Heart right ventricle (tissue), 16 donors: ENCODE measurements at regions not wholly inside any gene's neighbourhood (a gene's known extent, or its start where the extent isn't known, plus 50 kb on each side); places are given as distances from the start of the nearest gene placed in this dataset.

Source experiments
- ATAC-seq, 8 donors: fragments of 200-7000 bp; cut with Tn5 transposase; one replicate each; pipeline ENCODE4 v1.9.1; 2020; ENCODE audit warnings: mild to moderate bottlenecking in 8 of 8, moderate library complexity in 8 of 8, moderate number of reproducible peaks in 1 of 8
- DNase-seq, 2 donors: peaks; one replicate each; pipeline ENCODE4 v3.0.0-alpha.2; 2020
- H3K27ac ChIP-seq, 10 donors: fragments of 200-600 bp; sonication (generic) in 2 of 10; one replicate each; pipeline versions ENCODE4 v1.5.0 to v1.8.0; 2020 to 2022; ENCODE audit warnings: mild to moderate bottlenecking in 3 of 10
- H3K27me3 ChIP-seq, 7 donors: fragments of 200-600 bp; one replicate each; pipeline ENCODE4 v1.8.0; 2021 to 2022; ENCODE audit warnings: mild to moderate bottlenecking in 2 of 7
- H3K36me3 ChIP-seq, 9 donors: fragments of 200-600 bp; sonication (generic) in 1 of 9; one replicate each; pipeline versions ENCODE4 v1.5.0 to v1.8.0; 2020 to 2022; ENCODE audit warnings: mild to moderate bottlenecking in 2 of 9
- H3K4me1 ChIP-seq, 9 donors: fragments of 200-600 bp; sonication (generic) in 1 of 9; one replicate each; pipeline versions ENCODE4 v1.5.0 to v1.8.0; 2020 to 2022; ENCODE audit warnings: mild to moderate bottlenecking in 4 of 9
- H3K4me3 ChIP-seq, 10 donors: fragments of 200-600 bp; sonication (generic) in 2 of 10; one replicate each; pipeline versions ENCODE4 v1.5.0 to v1.8.0; 2020 to 2022; ENCODE audit warnings: mild to moderate bottlenecking in 7 of 10, moderate library complexity in 2 of 10
- H3K9me3 ChIP-seq, 11 donors: fragments of 200-600 bp in 10 of 11; sonication (generic) in 2 of 11; one replicate each; pipeline versions ENCODE4 v1.5.0 to v1.8.0; 2013 to 2022; ENCODE audit warnings: mild to moderate bottlenecking in 2 of 11, control low read depth in 1 of 11, moderate library complexity in 1 of 11
- WGBS, 2 donors: extraction: QIAGEN DNeasy Blood & Tissue Kit; methylation state at CpG; one replicate each; pipeline ENCODE4 v1.1.7; 2013; ENCODE audit warnings: inconsistent platforms in 1 of 2; 5-methylcytosine and 5-hydroxymethylcytosine counted together
- intact Hi-C, 10 donors: fragments of 100-400 bp; cut with DNase I; formaldehyde crosslinking; loops; one replicate each; pipeline versions ENCODE4 v1.11.1 to v1.14.2; 2022
- TF ChIP-seq, protein P1 (sequence below), 9 donors: fragments of 200-600 bp; sonication (generic) in 2 of 9; IDR thresholded peaks; one replicate each; pipeline versions ENCODE4 v1.5.0 to v1.8.0; 2021 to 2022; ENCODE audit warnings: antibody characterized with exemption in 9 of 9, mild to moderate bottlenecking in 5 of 9, moderate library complexity in 1 of 9
- donor health status: Arrhythmogenic right ventricular cardiomyopathy.
- donor health status: ischemic (EF 13 %, LVEDD 7.1; RV severe dilation, severe dysfunction).
- donor health status: healthy with polysubstance abuse.
- donor health status: DM: no; HTN: yes; CAD: no.
- donor health status: DM: no; HTN: no; CAD: no.
- donor health status: ischemic (EF 25% LVEDD 6.9; RV normal size, moderate dysfunction).
- donor health status: ischemic (EF 25% LVEDD 5.7; RV mildly dilated, moderate dysfunction).
- donor health status: healthy.
- donor health status: DM: yes; HTN: yes; CAD: no.
- donor health status: Ischemic cardiomyopathy.
- donor health status: ischemic (EF 35%, LVEDD 5.7; RV mildly dilated, moderate dysfunction).
- donor health status: nonischemic (EF 11% LVEDD 7.7; RV severe dilation, severe dysfunction).
- donor health status: DM: yes; HTN: yes; CAD: no.
- donor health status: PGD.
- donor health status: ischemic (EF 29% LVEDD 5.4; RV normal size, mild dysfunction).
- donor health status: nonischemic (EF 23%, LVEDD 6.1; RV moderate dilation, normal function).

GRCh38 chr4:45100956-45101818 is 374.8 kb upstream of the GNPDA2 start:
- intact Hi-C loops, result no loop called here
- peaks cover 0 to 15% (median 0%) of the 10 kb centered on the region in 11 donors for H3K9me3 ChIP-seq
- H3K4me1 ChIP-seq, result no peaks in the 10 kb centered on the region
- ATAC-seq (no peak), DNase-seq (no peak)
- TF ChIP-seq, protein P1, sequence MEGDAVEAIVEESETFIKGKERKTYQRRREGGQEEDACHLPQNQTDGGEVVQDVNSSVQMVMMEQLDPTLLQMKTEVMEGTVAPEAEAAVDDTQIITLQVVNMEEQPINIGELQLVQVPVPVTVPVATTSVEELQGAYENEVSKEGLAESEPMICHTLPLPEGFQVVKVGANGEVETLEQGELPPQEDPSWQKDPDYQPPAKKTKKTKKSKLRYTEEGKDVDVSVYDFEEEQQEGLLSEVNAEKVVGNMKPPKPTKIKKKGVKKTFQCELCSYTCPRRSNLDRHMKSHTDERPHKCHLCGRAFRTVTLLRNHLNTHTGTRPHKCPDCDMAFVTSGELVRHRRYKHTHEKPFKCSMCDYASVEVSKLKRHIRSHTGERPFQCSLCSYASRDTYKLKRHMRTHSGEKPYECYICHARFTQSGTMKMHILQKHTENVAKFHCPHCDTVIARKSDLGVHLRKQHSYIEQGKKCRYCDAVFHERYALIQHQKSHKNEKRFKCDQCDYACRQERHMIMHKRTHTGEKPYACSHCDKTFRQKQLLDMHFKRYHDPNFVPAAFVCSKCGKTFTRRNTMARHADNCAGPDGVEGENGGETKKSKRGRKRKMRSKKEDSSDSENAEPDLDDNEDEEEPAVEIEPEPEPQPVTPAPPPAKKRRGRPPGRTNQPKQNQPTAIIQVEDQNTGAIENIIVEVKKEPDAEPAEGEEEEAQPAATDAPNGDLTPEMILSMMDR (IDR thresholded peaks at IDR 0.05), result no peak
- no peak overlapping the region for H3K4me3 ChIP-seq
- H3K36me3 ChIP-seq, result no peaks in the 10 kb centered on the region
- H3K27me3 ChIP-seq, result no peaks in the 10 kb centered on the region
- 52 to 70% methylated on average over 6 of the region's 6 CpGs for WGBS, 2 donors
- H3K27ac ChIP-seq, result no peak overlapping the region

GRCh38 chr4:45099471-45099870 is 373.1 kb upstream of the GNPDA2 start:
- no peak for ATAC-seq
- Histone ChIP-seq H3K4me1 (peaks cover 0 to 5% (median 0%) of the 10 kb centered on the region in 9 donors), H3K36me3 (no peaks in the 10 kb centered on the region), H3K4me3 (no peak overlapping the region), H3K27me3 (no peaks in the 10 kb centered on the region), H3K27ac (no peak overlapping the region), H3K9me3 (peaks cover 0 to 10% (median 0%) of the 10 kb centered on the region in 11 donors)
- TF ChIP-seq, protein P1 (IDR thresholded peaks at IDR 0.05), result no peak
- intact Hi-C loops, result loop anchor here in 1 of 10 donors (5.0 kb wide), 1 partner anchor 1927 kb away; no protein-coding TSS in a partner anchor
- WGBS, 2 donors, result 82 to 84% methylated on average over 1 of the region's 1 CpG
- DNase-seq, result no peak

DNA sequence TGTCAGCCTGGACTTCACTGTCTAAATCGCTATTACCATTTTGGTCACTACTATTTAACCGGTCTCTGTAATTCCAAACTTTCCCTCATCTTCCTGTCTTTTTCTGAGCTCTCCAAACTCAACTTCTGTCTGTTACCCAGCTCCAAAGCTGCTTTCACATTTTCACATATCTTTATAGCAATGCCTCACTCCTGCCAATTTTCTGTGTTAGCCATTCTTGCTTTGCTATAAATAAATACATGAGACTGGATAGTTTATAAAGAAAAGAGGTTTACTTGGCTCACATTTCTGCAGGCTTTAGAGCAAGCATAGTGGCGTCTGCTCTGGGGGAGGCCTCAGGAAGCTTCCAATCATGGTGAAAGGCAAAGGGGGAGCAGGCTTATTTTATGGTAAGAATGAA is 368.3 kb upstream of the GNPDA2 start:
- WGBS, 2 donors, result 43 to 48% methylated on average over 3 of the region's 3 CpGs
- peak in 2 of 8 donors; percentile 31 to 70 for ATAC-seq

GRCh38 chr4:45082101-45082500 is 355.7 kb upstream of the GNPDA2 start:
- intact Hi-C loops, result no loop called here
- Histone ChIP-seq H3K36me3 (no peaks in the 10 kb centered on the region), H3K9me3 (peaks cover 0 to 37% (median 0%) of the 10 kb centered on the region in 11 donors), H3K4me1 (no peaks in the 10 kb centered on the region), H3K27ac (no peak overlapping the region), H3K4me3 (no peak overlapping the region), H3K27me3 (no peaks in the 10 kb centered on the region)
- no peak for ATAC-seq
- DNase-seq, result no peak
- TF ChIP-seq, protein P1 (IDR thresholded peaks at IDR 0.05), result no peak
- WGBS, 2 donors, result 85 to 86% methylated on average over 2 of the region's 2 CpGs

More for the DNA sequence above, 368.3 kb upstream of the GNPDA2 start:
- Histone ChIP-seq H3K27me3 (no peaks in the 10 kb centered on the region), H3K4me1 (peaks cover 0 to 7% (median 0%) of the 10 kb centered on the region in 9 donors), H3K4me3 (no peak overlapping the region), H3K9me3 (peaks cover 0 to 42% (median 9%) of the 10 kb centered on the region in 11 donors), H3K27ac (peak overlapping the region in 6 of 10 donors; percentile 22 to 50 (median 49)), H3K36me3 (no peaks in the 10 kb centered on the region)
- no peak for DNase-seq
- intact Hi-C loops, result loop anchor here in 1 of 10 donors (5.0 kb wide), 1 partner anchor 1922 kb away; no protein-coding TSS in a partner anchor
- TF ChIP-seq, protein P1 (IDR thresholded peaks at IDR 0.05), result no peak
